Stomach smooth muscle (tissue), 2 donors: ENCODE measurements at regions not wholly inside any gene's neighbourhood (a gene's known extent, or its start where the extent isn't known, plus 50 kb on each side); places are given as distances from the start of the nearest gene placed in this dataset.

Experiments
- H3K27ac ChIP-seq: one replicate; pipeline ENCODE4 v1.7.0; 2013; ENCODE audit warnings: mild to moderate bottlenecking, low read length, inconsistent platforms
- H3K27me3 ChIP-seq, 2 donors: one replicate each; pipeline ENCODE4 v1.7.0; 2013; ENCODE audit warnings: low read length in 2 of 2; ENCODE audit not compliant: insufficient read depth in 2 of 2, control insufficient read depth in 1 of 2
- H3K36me3 ChIP-seq, 2 donors: one replicate each; pipeline ENCODE4 v1.7.0; 2013; ENCODE audit warnings: low read length in 2 of 2; ENCODE audit not compliant: control insufficient read depth in 2 of 2, insufficient read depth in 2 of 2
- H3K4me1 ChIP-seq: one replicate; pipeline ENCODE4 v1.7.0; 2013; ENCODE audit warnings: low read length; ENCODE audit not compliant: control insufficient read depth, insufficient read depth
- H3K4me3 ChIP-seq, 2 donors: one replicate each; pipeline ENCODE4 v1.7.0; 2013; ENCODE audit warnings: low read length in 2 of 2
- H3K9ac ChIP-seq, 2 donors: one replicate each; pipeline ENCODE4 v1.7.0; 2013; ENCODE audit warnings: low read length in 2 of 2, mild to moderate bottlenecking in 1 of 2
- H3K9me3 ChIP-seq, 2 donors: one replicate each; pipeline ENCODE4 v1.7.0; 2013; ENCODE audit warnings: low read length in 2 of 2; ENCODE audit not compliant: control insufficient read depth in 2 of 2
- donor health status: healthy.
- donor health status: Pancreatic carcinoma.

DNA sequence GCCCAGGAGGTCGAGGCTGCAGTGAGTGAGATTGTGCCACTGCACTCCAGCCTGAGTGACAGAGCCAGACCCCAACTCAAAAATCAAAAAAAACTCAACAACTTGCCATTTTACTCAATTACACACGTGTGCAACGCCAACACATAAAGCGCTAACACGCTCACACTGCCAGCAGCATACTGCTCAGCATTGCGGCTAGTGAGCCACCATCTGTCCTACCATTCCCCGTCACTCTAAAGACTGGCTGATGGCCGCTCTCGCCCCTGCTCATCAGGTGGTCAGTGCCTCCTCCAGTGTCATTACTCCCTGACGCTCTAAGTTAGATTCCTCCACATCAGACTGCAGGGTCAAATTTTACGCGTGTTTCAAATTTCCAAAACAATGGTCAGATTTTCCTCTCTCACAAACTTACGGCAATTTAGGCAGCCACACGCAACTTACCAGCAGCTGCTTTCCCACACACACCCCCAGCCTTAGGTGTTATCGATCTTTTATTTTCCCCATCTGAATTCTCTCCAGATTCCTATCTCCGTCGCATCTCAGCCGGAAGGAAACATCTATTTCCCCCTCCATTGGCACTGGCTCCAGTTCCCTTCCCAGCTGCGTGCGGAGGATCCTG lies 240.8 kb downstream of the C16orf95 start:
- H3K4me1 ChIP-seq, result no peaks in the 10 kb centered on the region
- H3K4me3 ChIP-seq, result no peak overlapping the region
- H3K27ac ChIP-seq, result no peak overlapping the region
- H3K27me3 ChIP-seq, result peaks cover 2 to 4% of the 10 kb centered on the region in 2 donors
- no peak overlapping the region for H3K9ac ChIP-seq
- peaks cover 0 to 3% of the 10 kb centered on the region in 2 donors for H3K9me3 ChIP-seq
- H3K36me3 ChIP-seq, result no peaks in the 10 kb centered on the region

DNA sequence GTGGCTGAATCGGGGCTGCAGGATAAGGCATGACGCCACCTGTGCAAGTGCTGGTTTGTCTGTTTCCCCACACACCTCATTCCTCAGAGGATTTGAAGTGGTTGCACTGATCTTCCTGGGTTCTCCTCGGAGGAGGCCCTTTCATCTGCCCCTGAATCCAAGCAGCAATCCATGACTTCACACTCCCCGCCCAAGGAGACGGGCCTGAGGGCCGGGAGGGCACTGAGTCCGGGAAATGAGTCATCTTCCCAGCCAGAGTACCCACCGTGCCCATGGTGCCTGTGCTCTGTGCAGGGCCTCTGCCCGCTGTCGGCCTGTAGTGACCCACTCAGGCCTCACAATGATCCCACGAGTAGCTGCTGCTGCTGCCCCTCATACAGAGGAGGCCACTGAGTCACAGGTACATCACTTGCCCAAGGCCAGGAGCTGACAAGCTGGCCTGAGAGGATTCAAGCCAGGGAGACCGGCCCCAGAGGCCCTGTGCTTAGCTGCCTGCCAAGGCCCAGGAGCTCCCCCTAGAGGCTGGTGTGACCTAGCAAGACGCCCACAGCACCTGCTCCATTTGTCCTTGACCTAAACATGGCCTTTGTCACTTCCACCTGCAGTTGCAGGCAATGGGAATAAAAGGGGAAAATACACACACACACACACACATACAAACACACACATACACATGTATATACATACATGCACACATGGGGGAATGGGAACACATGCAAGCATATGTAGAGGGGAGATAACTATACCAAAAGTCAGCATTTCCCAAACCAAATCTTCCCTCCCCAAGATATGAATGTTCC lies 240.0 kb downstream of the C16orf95 start:
- H3K4me1 ChIP-seq, result no peaks in the 10 kb centered on the region
- H3K27me3 ChIP-seq, result peaks cover 2 to 4% of the 10 kb centered on the region in 2 donors
- H3K9ac ChIP-seq, result no peak overlapping the region
- peaks cover 3 to 9% of the 10 kb centered on the region in 2 donors for H3K9me3 ChIP-seq
- no peaks in the 10 kb centered on the region for H3K36me3 ChIP-seq
- no peak overlapping the region for H3K27ac ChIP-seq
- no peak overlapping the region for H3K4me3 ChIP-seq

DNA sequence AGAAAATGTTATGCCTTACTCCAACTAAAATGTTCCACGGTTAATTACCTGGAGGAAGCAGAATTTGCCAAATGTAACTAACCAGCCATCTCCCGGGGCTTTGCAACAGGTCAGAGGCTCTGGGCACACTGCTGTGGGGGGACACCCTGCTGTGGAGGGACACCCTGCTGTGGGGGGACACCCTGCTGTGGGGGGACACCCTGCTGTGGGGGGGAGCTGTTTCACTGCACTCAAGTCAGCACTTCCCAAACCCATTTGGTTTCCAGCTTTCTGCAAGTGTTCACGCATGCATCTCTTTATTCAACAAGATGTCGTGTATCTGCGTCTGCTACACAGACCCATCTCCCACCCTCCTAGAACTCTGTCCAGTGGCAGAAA lies 239.5 kb downstream of the C16orf95 start:
- H3K4me3 ChIP-seq, result no peak overlapping the region

DNA sequence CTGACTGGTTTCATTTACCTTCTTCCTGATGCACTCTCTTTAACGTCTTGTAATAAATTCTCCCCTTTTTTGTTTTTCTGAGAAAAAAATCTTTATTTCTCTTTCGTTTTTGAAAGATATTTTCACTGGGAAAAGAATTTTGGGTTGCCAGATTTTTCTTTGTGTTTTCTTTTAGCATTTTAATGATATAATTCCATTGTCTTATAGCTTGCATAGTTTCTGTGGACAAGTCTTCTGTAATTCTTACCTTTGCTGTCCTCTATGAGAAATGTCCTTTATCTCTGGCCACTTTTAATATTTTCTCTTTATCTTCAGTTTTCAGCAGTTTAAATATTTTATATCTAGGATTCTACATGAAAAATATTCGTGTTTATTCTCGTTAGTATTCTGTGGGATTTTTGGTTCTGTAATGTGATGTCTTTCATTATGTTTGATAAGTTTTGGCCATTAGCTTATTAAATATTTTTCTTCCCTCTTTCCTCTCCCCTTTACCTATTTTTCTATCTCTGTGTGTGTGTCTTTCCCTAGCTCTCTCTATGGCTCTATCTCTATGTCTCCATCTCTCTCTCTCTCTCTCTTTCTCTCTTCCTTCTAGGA lies 236.5 kb downstream of the C16orf95 start:
- H3K9me3 ChIP-seq, result peaks cover 9 to 11% of the 10 kb centered on the region in 2 donors
- H3K9ac ChIP-seq, result no peak overlapping the region
- H3K27ac ChIP-seq, result no peak overlapping the region
- H3K4me1 ChIP-seq, result no peaks in the 10 kb centered on the region
- H3K27me3 ChIP-seq, result peaks cover 0 to 4% of the 10 kb centered on the region in 2 donors
- no peaks in the 10 kb centered on the region for H3K36me3 ChIP-seq
- no peak overlapping the region for H3K4me3 ChIP-seq

More for the DNA sequence above, 239.5 kb downstream of the C16orf95 start:
- Histone ChIP-seq H3K27me3 (peaks cover 0 to 4% of the 10 kb centered on the region in 2 donors), H3K4me1 (no peaks in the 10 kb centered on the region), H3K27ac (no peak overlapping the region), H3K9ac (no peak overlapping the region), H3K36me3 (no peaks in the 10 kb centered on the region), H3K9me3 (peaks cover 3 to 9% of the 10 kb centered on the region in 2 donors)

DNA sequence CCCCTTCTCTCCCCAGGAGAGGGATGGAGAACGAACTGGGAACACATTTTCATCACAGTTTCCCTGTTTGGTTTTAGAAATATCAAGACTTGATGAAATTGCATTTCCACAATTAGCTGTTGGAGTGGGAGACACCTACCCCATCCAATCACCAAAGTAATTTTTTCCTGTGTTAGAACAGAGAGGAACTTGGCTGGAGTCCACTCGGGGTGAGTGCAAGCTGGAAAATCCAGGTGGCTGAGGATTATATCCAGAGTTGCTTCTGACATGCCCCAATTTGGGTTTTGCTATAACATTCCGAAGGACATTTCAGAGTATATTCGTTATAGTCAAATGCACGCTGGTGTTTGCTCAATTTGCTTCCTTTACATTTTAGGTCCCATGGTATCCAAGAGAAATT lies 231.8 kb downstream of the C16orf95 start:
- H3K9ac ChIP-seq, result no peak overlapping the region
- no peak overlapping the region for H3K4me3 ChIP-seq
- no peaks in the 10 kb centered on the region for H3K36me3 ChIP-seq
- peaks cover 9 to 11% of the 10 kb centered on the region in 2 donors for H3K9me3 ChIP-seq
- peaks cover 0 to 9% of the 10 kb centered on the region in 2 donors for H3K27me3 ChIP-seq
- no peak overlapping the region for H3K27ac ChIP-seq
- H3K4me1 ChIP-seq, result no peaks in the 10 kb centered on the region

DNA sequence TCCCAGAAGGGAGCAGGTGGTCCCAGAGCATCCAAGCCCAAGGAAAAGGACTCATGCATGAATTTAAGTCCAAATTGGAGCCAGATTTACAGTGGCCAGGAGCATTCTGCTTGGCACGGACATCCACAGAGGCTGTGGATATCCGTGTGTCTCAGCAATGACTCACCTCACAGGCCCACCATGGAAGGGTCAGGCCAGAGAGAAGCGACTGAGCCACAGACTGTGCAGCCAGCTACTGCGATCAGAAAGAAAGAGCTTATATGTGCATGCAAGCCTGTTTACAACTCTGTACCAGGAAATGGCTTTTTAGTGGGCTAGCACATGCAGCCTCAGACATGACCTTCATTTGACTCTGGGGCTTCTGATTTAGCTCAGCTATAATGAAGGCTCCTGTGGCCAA lies 231.0 kb downstream of the C16orf95 start:
- Histone ChIP-seq H3K27ac (no peak overlapping the region), H3K4me1 (no peaks in the 10 kb centered on the region)

DNA sequence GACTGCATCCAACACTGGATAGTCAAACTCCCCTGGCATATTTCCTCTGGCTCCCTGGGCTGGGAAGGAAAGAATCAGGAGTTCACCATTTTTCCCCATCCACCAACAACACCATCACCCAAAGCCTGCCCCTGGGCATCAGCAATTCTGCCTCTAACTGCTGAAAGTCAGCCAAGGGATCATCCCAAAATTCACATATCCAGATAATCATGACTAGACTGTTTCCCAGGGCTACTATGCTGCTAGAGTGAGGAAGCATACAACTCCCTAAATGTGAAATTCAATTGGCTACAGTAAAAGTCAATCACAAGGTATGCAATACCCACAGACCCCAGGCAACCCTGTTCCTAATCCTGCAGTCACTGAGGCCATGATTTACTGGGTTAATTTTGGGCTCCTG lies 230.6 kb downstream of the C16orf95 start:
- H3K36me3 ChIP-seq, result no peaks in the 10 kb centered on the region
- H3K27me3 ChIP-seq, result peaks cover 0 to 9% of the 10 kb centered on the region in 2 donors
- no peaks in the 10 kb centered on the region for H3K4me1 ChIP-seq
- no peak overlapping the region for H3K9ac ChIP-seq
- H3K9me3 ChIP-seq, result peaks cover 5 to 11% of the 10 kb centered on the region in 2 donors
- no peak overlapping the region for H3K27ac ChIP-seq
- no peak overlapping the region for H3K4me3 ChIP-seq

More for the DNA sequence above, 231.0 kb downstream of the C16orf95 start:
- H3K27me3 ChIP-seq, result peaks cover 0 to 9% of the 10 kb centered on the region in 2 donors
- no peak overlapping the region for H3K9ac ChIP-seq
- no peaks in the 10 kb centered on the region for H3K36me3 ChIP-seq
- no peak overlapping the region for H3K4me3 ChIP-seq
- peaks cover 9 to 11% of the 10 kb centered on the region in 2 donors for H3K9me3 ChIP-seq

DNA sequence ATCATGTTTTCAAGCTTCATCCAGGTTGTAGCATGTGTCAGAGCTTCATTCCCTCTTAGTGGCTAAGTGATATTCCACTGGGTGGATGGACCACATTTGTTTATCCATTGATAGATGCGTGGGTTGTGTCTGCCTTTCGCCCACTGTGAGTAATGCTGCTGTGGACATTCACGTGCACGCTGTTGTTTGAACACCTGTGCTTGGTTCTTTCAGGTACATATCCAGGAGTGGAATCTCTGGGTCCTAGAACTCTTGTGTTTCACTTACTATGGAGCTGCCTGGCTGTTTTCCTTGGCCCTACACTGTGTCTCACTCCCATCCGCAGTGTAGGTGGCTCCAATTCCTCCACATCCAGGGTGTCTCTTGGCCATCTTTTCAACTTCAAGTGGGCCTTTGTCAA lies 224.2 kb downstream of the C16orf95 start:
- Histone ChIP-seq H3K4me1 (no peaks in the 10 kb centered on the region), H3K27me3 (peaks cover 9 to 12% of the 10 kb centered on the region in 2 donors), H3K9ac (no peak overlapping the region), H3K36me3 (no peaks in the 10 kb centered on the region), H3K9me3 (no peaks in the 10 kb centered on the region), H3K27ac (no peak overlapping the region), H3K4me3 (no peak overlapping the region)

DNA sequence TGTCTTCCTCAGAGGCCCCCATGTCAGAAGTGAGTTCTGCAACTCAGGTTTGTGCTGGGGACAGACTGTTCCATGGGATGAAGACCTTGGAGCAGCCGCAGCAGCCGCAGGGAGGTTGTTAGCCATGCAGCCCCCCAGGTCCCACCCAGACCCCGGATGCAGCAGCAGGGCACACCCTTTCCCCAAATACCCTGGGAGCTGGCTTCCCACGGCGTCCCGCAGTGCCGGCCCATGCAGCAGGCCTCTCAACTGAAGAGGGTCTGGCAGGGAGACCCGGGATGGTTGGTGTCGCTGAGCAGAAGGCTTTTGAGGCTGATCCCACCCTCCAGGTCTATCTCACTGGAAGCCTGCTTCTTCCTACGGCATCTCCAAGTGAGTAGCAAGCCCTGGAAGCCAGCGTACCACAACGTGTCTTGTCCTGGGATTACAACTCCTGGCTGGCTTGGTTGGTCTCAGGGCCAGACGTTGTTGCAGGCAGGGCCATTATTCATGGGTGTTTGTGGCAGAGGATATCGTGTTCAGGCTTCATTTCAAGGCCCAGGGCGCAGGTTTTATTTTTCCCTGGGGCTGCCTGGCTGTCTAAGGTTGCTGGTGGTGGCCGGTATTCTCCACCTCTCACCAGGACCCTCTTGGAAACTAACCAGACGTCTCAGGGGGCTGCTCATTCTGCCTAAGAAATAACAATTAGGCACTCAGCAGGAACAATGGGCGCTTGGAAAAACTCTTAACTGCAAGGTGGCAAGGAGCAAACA lies 223.2 kb downstream of the C16orf95 start:
- H3K27me3 ChIP-seq, result peaks cover 17% of the 10 kb centered on the region in 2 donors
- no peaks in the 10 kb centered on the region for H3K9me3 ChIP-seq
- H3K36me3 ChIP-seq, result no peaks in the 10 kb centered on the region
- H3K4me3 ChIP-seq, result no peak overlapping the region
- no peak overlapping the region for H3K27ac ChIP-seq
- no peaks in the 10 kb centered on the region for H3K4me1 ChIP-seq
- no peak overlapping the region for H3K9ac ChIP-seq

DNA sequence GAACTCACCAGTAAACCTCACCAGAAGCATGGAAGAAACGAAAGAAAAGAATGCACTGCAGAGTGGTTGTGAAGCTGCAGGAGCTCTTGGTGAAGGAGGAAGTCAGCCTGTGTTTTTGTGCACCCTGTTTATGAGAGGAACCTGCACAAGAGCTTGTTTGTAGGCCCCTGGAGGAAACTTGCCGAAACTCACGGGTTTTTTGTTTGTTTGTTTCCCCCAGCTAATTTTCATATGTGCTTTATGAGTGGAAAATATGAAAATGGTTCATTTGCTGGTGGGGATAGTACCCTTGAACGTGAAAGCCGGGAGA lies 222.7 kb downstream of the C16orf95 start:
- Histone ChIP-seq H3K4me1 (no peaks in the 10 kb centered on the region), H3K4me3 (no peak overlapping the region), H3K27me3 (peaks cover 17% of the 10 kb centered on the region in 2 donors), H3K9ac (no peak overlapping the region), H3K9me3 (no peaks in the 10 kb centered on the region), H3K27ac (no peak overlapping the region), H3K36me3 (no peaks in the 10 kb centered on the region)
